H1 (cell line): ENCODE measurements at regions not wholly inside any gene's neighbourhood (a gene's known extent, or its start where the extent isn't known, plus 50 kb on each side); places are given as distances from the start of the nearest gene placed in this dataset.

Source experiments
- CTCF ChIA-PET: fragments of 300-600 bp; sonication (Branson Sonifier 250); formaldehyde crosslinking; loops from one replicate; lab custom pipeline; 2021; ENCODE audit not compliant: partially characterized antibody; lab: Charles Lee
- POLR2A ChIA-PET: fragments of 300-600 bp; sonication (Branson Sonifier 250); formaldehyde crosslinking; loops from one replicate; lab custom pipeline; 2021; ENCODE audit warnings: inconsistent platforms; ENCODE audit not compliant: partially characterized antibody; lab: Charles Lee
- DNase-seq, 2 experiments: peaks; one replicate each; pipeline versions ENCODE4 v3.0.0 to v3.0.0-alpha.2; 2010 to 2022; ENCODE audit warnings: low spot score in 2 of 2, low read depth in 1 of 2, mixed read lengths in 1 of 2
- FAIRE-seq: peaks from 2 replicates; lab custom pipeline; 2011; peaks lifted over from hg19 to GRCh38; lab: Jason Lieb, UNC
- H2AFZ ChIP-seq: 2 replicates; pipeline ENCODE4 v1.8.1; 2012; ENCODE audit warnings: low read length, inconsistent platforms
- H2AK5ac ChIP-seq: 2 replicates; pipeline ENCODE4 v1.6.1; 2013; ENCODE audit warnings: low read depth, low read length
- H2BK120ac ChIP-seq: replicated peaks from 2 replicates; pipeline ENCODE3; 2013; ENCODE audit warnings: low read depth, low read length, inconsistent platforms
- H2BK12ac ChIP-seq: 2 replicates; pipeline ENCODE4 v1.6.1; 2013; ENCODE audit warnings: low read depth, low read length
- H2BK15ac ChIP-seq: 2 replicates; pipeline ENCODE4 v1.6.1; 2013; ENCODE audit warnings: low read length
- H2BK20ac ChIP-seq: 2 replicates; pipeline ENCODE4 v1.6.1; 2013; ENCODE audit warnings: low read length
- H2BK5ac ChIP-seq: 2 replicates; pipeline ENCODE4 v1.6.1; 2013; ENCODE audit warnings: low read depth, low read length
- H3K14ac ChIP-seq: 2 replicates; pipeline ENCODE4 v1.6.1; 2013; ENCODE audit warnings: inconsistent platforms; ENCODE audit not compliant: insufficient read length
- H3K18ac ChIP-seq: 2 replicates; pipeline ENCODE4 v1.6.1; 2013; ENCODE audit warnings: low read length; ENCODE audit errors: extremely low read depth
- H3K23ac ChIP-seq: 2 replicates; pipeline ENCODE4 v1.6.1; 2013; ENCODE audit warnings: inconsistent platforms; ENCODE audit not compliant: insufficient read length
- H3K23me2 ChIP-seq: 2 replicates; pipeline ENCODE4 v1.6.1; 2013; ENCODE audit warnings: low read depth, low read length
- H3K27ac ChIP-seq: 2 replicates; pipeline ENCODE4 v1.6.1; 2011; ENCODE audit warnings: low read depth, low read length, inconsistent platforms
- H3K27me3 ChIP-seq, 4 experiments: replicated peaks in 1 of 4; 1 replicate in 1 of 4; 2 replicates in 3 of 4; pipeline versions ENCODE4 v1.6.1 to v1.8.1; 2011 to 2013; ENCODE audit warnings: low read length in 3 of 4, mild to moderate bottlenecking in 3 of 4, inconsistent platforms in 2 of 4, mixed read lengths in 2 of 4, moderate library complexity in 1 of 4; ENCODE audit not compliant: control insufficient read depth in 3 of 4, insufficient read depth in 3 of 4; ENCODE audit errors: extremely low read depth in 1 of 4
- H3K36me3 ChIP-seq, 4 experiments: 2 replicates each; pipeline versions ENCODE4 v1.6.1 to v1.8.1; 2011 to 2013; ENCODE audit warnings: mild to moderate bottlenecking in 4 of 4, low read length in 3 of 4, moderate library complexity in 2 of 4, control low read depth in 1 of 4, inconsistent platforms in 1 of 4; ENCODE audit not compliant: insufficient read depth in 4 of 4, control insufficient read depth in 2 of 4
- H3K4ac ChIP-seq: replicated peaks from 2 replicates; pipeline ENCODE3; 2013; ENCODE audit warnings: low read length, low read depth, mixed read lengths, inconsistent platforms; ENCODE audit not compliant: insufficient read length
- H3K4me1 ChIP-seq, 4 experiments: replicated peaks in 1 of 4; 1 replicate in 1 of 4; 2 replicates in 3 of 4; pipeline versions ENCODE4 v1.6.1 to v1.8.1; 2011 to 2013; ENCODE audit warnings: low read length in 3 of 4, inconsistent platforms in 2 of 4, mixed read lengths in 1 of 4; ENCODE audit not compliant: insufficient read depth in 4 of 4, control insufficient read depth in 3 of 4
- H3K4me2 ChIP-seq, 2 experiments: 2 replicates each; pipeline versions ENCODE4 v1.6.1 to v1.8.1; 2011 to 2013; ENCODE audit warnings: low read depth in 2 of 2, low read length in 2 of 2, control low read depth in 1 of 2, inconsistent platforms in 1 of 2, mild to moderate bottlenecking in 1 of 2; ENCODE audit not compliant: insufficient read depth in 1 of 2
- H3K4me3 ChIP-seq, 4 experiments: fragments of 200-600, 300-600 bp in 1 of 4; sonication (generic), shearing (Covaris generic), sonication (Bioruptor Twin) in 1 of 4; 2 replicates each; pipeline versions ENCODE4 v1.5.1 to v1.8.1; 2011 to 2016; ENCODE audit warnings: low read length in 4 of 4, low read depth in 3 of 4, control low read depth in 2 of 4, inconsistent platforms in 2 of 4, mild to moderate bottlenecking in 2 of 4, mixed read lengths in 1 of 4, moderate library complexity in 1 of 4; ENCODE audit not compliant: insufficient read depth in 2 of 4; ENCODE audit errors: extremely low read depth in 1 of 4
- H3K56ac ChIP-seq: replicated peaks from 2 replicates; pipeline ENCODE3; 2013; ENCODE audit warnings: low read depth, mild to moderate bottlenecking, mixed read lengths, low read length, inconsistent platforms; ENCODE audit not compliant: insufficient read length
- H3K79me1 ChIP-seq: 2 replicates; pipeline ENCODE4 v1.6.1; 2013; ENCODE audit warnings: low read depth, low read length, control low read depth
- H3K79me2 ChIP-seq, 2 experiments: 2 replicates each; pipeline versions ENCODE4 v1.6.1 to v1.8.1; 2012 to 2013; ENCODE audit warnings: low read length in 2 of 2, mild to moderate bottlenecking in 2 of 2, inconsistent platforms in 1 of 2; ENCODE audit not compliant: insufficient read depth in 2 of 2, control insufficient read depth in 1 of 2
- H3K9ac ChIP-seq, 4 experiments: replicated peaks in 1 of 4; 1 replicate in 1 of 4; 2 replicates in 3 of 4; pipeline versions ENCODE4 v1.6.1 to v1.8.1; 2011 to 2013; ENCODE audit warnings: low read depth in 3 of 4, low read length in 3 of 4, control low read depth in 2 of 4, mild to moderate bottlenecking in 2 of 4, moderate library complexity in 2 of 4, inconsistent platforms in 1 of 4; ENCODE audit errors: extremely low read depth in 1 of 4
- H3K9me3 ChIP-seq, 2 experiments: 2 replicates each; pipeline versions ENCODE4 v1.6.1 to v1.8.1; 2012 to 2013; ENCODE audit warnings: mild to moderate bottlenecking in 2 of 2, moderate library complexity in 2 of 2, control low read depth in 1 of 2, inconsistent platforms in 1 of 2, low read depth in 1 of 2, low read length in 1 of 2, mixed read lengths in 1 of 2; ENCODE audit not compliant: insufficient read depth in 2 of 2
- H4K20me1 ChIP-seq, 2 experiments: replicated peaks in 1 of 2; 2 replicates each; pipeline versions ENCODE3 to v1.8.1; 2011 to 2013; ENCODE audit warnings: inconsistent platforms in 2 of 2, low read length in 2 of 2, mild to moderate bottlenecking in 1 of 2; ENCODE audit not compliant: insufficient read depth in 2 of 2, control insufficient read depth in 1 of 2
- H4K5ac ChIP-seq: 2 replicates; pipeline ENCODE4 v1.6.1; 2013; ENCODE audit warnings: low read length, low read depth, mixed read lengths, inconsistent platforms; ENCODE audit not compliant: insufficient read length
- H4K8ac ChIP-seq: 2 replicates; pipeline ENCODE4 v1.8.0; 2013; ENCODE audit warnings: mild to moderate bottlenecking, moderate library complexity, low read length, inconsistent platforms; ENCODE audit not compliant: insufficient read depth; ENCODE audit errors: extremely low read depth
- H4K91ac ChIP-seq: replicated peaks from 2 replicates; pipeline ENCODE3; 2013; ENCODE audit warnings: low read length, mixed read lengths, inconsistent platforms; ENCODE audit not compliant: insufficient read length
- RNF2 ChIP-seq: fragments of 200-900, 300-1000 bp; sonication (generic); IDR thresholded peaks from 2 replicates; pipeline ENCODE4 v1.7.1; 2016; ENCODE audit warnings: borderline replicate concordance, low read depth, mild to moderate bottlenecking, antibody characterized with exemption, low read length; ENCODE audit not compliant: poor library complexity, severe bottlenecking; ENCODE audit errors: missing control alignments
- SP4 ChIP-seq: IDR thresholded peaks from 2 replicates; pipeline ENCODE4 v1.6.1; 2012; ENCODE audit warnings: low read length, inconsistent platforms
- TAF7 ChIP-seq: optimal IDR thresholded peaks from 2 replicates; pipeline ENCODE3; 2011; ENCODE audit warnings: low read depth, mild to moderate bottlenecking, inconsistent platforms, low read length, moderate library complexity, borderline replicate concordance
- WGBS, 2 experiments: shearing (Covaris generic) in 1 of 2; methylation state at CpG; one replicate each; pipeline versions ENCODE4 v1.1.6 to v1.1.7; 2013 to 2015; ENCODE audit warnings: low lambda C conversion rate in 2 of 2, mixed read lengths in 2 of 2, inconsistent platforms in 1 of 2, low coverage in 1 of 2, missing lambda C conversion rate in 1 of 2; ENCODE audit not compliant: insufficient replicate concordance in 2 of 2, insufficient coverage in 1 of 2, insufficient read length in 1 of 2; ENCODE audit errors: extremely low coverage in 1 of 2, missing lambda C conversion rate in 1 of 2; 5-methylcytosine and 5-hydroxymethylcytosine counted together
- TF ChIP-seq, protein P1 (sequence below): IDR thresholded peaks from 2 replicates; pipeline ENCODE4 v1.6.1; 2012; ENCODE audit warnings: low read length, inconsistent platforms

GRCh38 chr10:9469663-9470205 lies 1415.2 kb downstream of the GATA3 start:
- H2BK20ac ChIP-seq = no peak overlapping the region
- no peak overlapping the region for H4K8ac ChIP-seq
- H4K5ac ChIP-seq = no peak overlapping the region

More at GRCh38 chr10:9469663-9470205, 1415.2 kb downstream of the GATA3 start:
- no peak overlapping the region for H3K56ac ChIP-seq
- H2BK15ac ChIP-seq = no peak overlapping the region
- H3K9me3 ChIP-seq = no peaks in the 10 kb centered on the region
- 88% methylated on average over 2 of the region's 2 CpGs; no CpG with 5 or more reads in 1 of the 2 experiments for WGBS, 2 experiments
- H3K27ac ChIP-seq = no peak overlapping the region
- no peak overlapping the region for H4K91ac ChIP-seq
- no peak overlapping the region for H2AFZ ChIP-seq
- no peak overlapping the region for H3K14ac ChIP-seq
- H3K79me1 ChIP-seq = no peaks in the 10 kb centered on the region
- H3K27me3 ChIP-seq = peaks cover 0 to 1% (median 0%) of the 10 kb centered on the region in 4 experiments; a peak in 1 of 7 replicates
- no peaks in the 10 kb centered on the region for H3K36me3 ChIP-seq
- H3K4ac ChIP-seq = no peak overlapping the region
- H3K23ac ChIP-seq = no peak overlapping the region
- no peaks in the 10 kb centered on the region for H4K20me1 ChIP-seq
- FAIRE-seq (no peak), DNase-seq (no peak)
- no peak overlapping the region for H3K9ac ChIP-seq
- ChIA-PET CTCF (interaction anchor here (1.1 kb wide), 1 partner anchor 10 kb away, joined by 3 read pairs; no protein-coding TSS in a partner anchor), POLR2A (no interaction called here)
- no peak overlapping the region for H2AK5ac ChIP-seq
- no peak overlapping the region for H3K4me3 ChIP-seq
- no peak overlapping the region for H3K18ac ChIP-seq
- no peaks in the 10 kb centered on the region for H3K79me2 ChIP-seq
- H2BK12ac ChIP-seq = no peak overlapping the region
- no peak overlapping the region for H2BK5ac ChIP-seq
- no peaks in the 10 kb centered on the region for H3K4me1 ChIP-seq
- TF ChIP-seq RNF2 = no peak
- TF ChIP-seq, protein P1, sequence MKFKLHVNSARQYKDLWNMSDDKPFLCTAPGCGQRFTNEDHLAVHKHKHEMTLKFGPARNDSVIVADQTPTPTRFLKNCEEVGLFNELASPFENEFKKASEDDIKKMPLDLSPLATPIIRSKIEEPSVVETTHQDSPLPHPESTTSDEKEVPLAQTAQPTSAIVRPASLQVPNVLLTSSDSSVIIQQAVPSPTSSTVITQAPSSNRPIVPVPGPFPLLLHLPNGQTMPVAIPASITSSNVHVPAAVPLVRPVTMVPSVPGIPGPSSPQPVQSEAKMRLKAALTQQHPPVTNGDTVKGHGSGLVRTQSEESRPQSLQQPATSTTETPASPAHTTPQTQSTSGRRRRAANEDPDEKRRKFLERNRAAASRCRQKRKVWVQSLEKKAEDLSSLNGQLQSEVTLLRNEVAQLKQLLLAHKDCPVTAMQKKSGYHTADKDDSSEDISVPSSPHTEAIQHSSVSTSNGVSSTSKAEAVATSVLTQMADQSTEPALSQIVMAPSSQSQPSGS = no peak
- no peak for TF ChIP-seq SP4
- no peak for TF ChIP-seq TAF7
- H3K23me2 ChIP-seq = no peaks in the 10 kb centered on the region
- H2BK120ac ChIP-seq = no peak overlapping the region
- H3K4me2 ChIP-seq = no peak overlapping the region
